ENCODE measurements at regions not wholly inside any gene's neighbourhood (a gene's known extent, or its start where the extent isn't known, plus 50 kb on each side); places are given as distances from the start of the nearest gene placed in this dataset.

GRCh38 chr9:18327121-18327520 is 146.8 kb upstream of the ADAMTSL1 start:
- in situ Hi-C loops (cut with HindIII; ENCODE audit: low sequenced_read_pairs): no loop called here
- no peak overlapping the region for H3K4me3 ChIP-seq (ENCODE audit: low read depth, low read length)
- DNase-seq (ENCODE audit: low read depth): no peak
- no peak for TF ChIP-seq CTCF (IDR thresholded peaks at IDR 0.05; ENCODE audit: low read depth, low read length, missing control alignments)

DNA sequence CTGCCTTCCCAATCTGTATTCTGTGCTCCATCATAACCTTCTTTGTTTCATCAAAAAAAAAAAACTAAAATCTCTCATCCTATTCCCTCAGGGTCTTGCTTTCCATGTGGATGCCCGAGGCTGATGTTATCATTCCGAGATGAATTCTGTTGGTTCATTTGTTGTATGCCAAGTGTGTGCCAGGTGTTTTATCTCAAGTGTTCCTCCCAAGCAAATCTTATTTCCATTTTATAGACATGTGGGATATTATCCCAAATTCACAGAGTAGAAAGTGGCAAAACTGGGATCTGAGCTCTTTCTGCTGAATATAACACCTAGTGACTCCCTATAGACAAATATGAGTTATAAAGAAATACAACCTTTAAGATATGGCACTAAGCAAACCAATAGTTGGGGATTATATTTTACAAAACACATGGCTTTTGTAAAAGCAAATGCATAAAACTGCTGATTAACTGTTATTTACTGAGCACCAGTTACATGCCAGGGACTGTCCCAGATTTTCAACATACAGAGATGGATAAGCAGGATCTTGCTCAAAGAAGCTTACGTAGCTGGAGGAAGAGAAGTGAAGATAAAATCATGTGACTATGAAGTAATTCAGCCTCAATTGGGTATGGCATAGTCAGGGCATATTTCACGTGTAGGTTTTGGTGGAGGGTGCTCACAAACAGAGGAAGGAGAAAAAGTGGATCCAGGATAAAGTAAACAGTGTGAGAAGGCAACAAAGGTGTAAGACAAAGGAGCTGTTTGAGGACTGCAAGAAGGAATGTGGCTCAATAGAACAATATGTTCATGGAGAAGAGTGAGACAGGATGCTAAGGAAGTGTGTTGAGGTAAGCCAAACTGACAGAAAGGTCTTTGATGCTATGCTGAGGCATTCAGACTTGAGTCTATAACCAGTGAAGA is 143.3 kb upstream of the ADAMTSL1 start:
- no peak overlapping the region for H3K4me3 ChIP-seq (ENCODE audit: low read depth, low read length)
- in situ Hi-C loops (cut with HindIII; ENCODE audit: low sequenced_read_pairs): no loop called here
- no peak for TF ChIP-seq CTCF (IDR thresholded peaks at IDR 0.05; ENCODE audit: low read depth, low read length, missing control alignments)
- DNase-seq (ENCODE audit: low read depth): no peak

DNA sequence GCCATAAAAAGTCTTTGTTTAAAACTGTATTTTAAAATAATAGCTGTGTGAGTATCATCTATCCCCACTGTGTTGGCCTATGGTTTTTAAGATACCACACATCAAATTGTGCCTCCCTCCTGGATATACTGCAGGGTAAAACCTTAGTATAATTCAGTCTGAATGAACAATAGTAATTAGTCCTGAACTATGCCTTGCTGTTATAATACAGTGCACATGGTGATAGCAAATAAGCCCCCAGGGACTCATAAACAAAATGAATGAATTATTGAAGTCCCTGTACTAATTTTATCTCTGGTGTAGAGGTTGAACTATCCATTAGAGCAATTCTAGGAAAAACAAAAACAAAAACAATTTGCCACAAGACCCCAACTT is 142.7 kb upstream of the ADAMTSL1 start:
- in situ Hi-C loops (cut with HindIII; ENCODE audit: low sequenced_read_pairs): no loop called here
- DNase-seq (ENCODE audit: low read depth): no peak
- TF ChIP-seq CTCF (IDR thresholded peaks at IDR 0.05; ENCODE audit: low read depth, low read length, missing control alignments): no peak
- no peak overlapping the region for H3K4me3 ChIP-seq (ENCODE audit: low read depth, low read length)

DNA sequence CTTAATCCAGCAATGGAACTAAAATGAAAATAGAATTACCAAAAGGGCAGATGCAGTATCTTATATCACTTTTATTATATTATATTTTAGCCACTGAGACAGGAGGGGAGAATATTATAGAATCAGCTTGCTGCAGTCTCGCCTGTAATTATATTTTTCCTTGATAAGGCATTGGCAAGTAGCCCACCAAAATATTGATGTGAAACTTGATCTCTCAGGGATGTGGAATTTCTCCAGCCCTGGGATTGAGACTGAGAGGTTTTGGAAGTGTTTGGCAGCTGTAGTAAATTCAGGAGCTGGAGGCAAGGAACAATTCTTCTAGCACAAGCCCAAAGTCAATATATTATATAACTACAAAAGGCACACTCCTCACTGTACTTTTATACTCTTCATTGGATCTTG is 142.1 kb upstream of the ADAMTSL1 start:
- TF ChIP-seq CTCF (IDR thresholded peaks at IDR 0.05; ENCODE audit: low read depth, low read length, missing control alignments): no peak
- in situ Hi-C loops (cut with HindIII; ENCODE audit: low sequenced_read_pairs): no loop called here
- H3K4me3 ChIP-seq (ENCODE audit: low read depth, low read length): no peak overlapping the region
- peak; percentile 39 for DNase-seq (ENCODE audit: low read depth)

GRCh38 chr9:18333157-18333556 is 140.8 kb upstream of the ADAMTSL1 start:
- no peak for DNase-seq (ENCODE audit: low read depth)
- TF ChIP-seq CTCF (IDR thresholded peaks at IDR 0.05; ENCODE audit: low read depth, low read length, missing control alignments): no peak
- in situ Hi-C loops (cut with HindIII; ENCODE audit: low sequenced_read_pairs): no loop called here
- H3K4me3 ChIP-seq (ENCODE audit: low read depth, low read length): no peak overlapping the region

- no peak for TF ChIP-seq CTCF (IDR thresholded peaks at IDR 0.05; ENCODE audit: low read depth, low read length, missing control alignments)
- DNase-seq (ENCODE audit: low read depth): no peak
- in situ Hi-C loops (cut with HindIII; ENCODE audit: low sequenced_read_pairs): no loop called here
- no peak overlapping the region for H3K4me3 ChIP-seq (ENCODE audit: low read depth, low read length)
These were observed 138.1 kb upstream of the ADAMTSL1 start for GRCh38 chr9:18335825-18336224.
